Spinal cord (tissue), 9 donors: ENCODE measurements at regions not wholly inside any gene's neighbourhood (a gene's known extent, or its start where the extent isn't known, plus 50 kb on each side); places are given as distances from the start of the nearest gene placed in this dataset.
A peak's percentile ranks its signal among the peaks of the same experiment; 100 is the strongest.

ENCODE experiments used
- DNase-seq, 6 donors: peaks; one replicate each; pipeline versions ENCODE4 v3.0.0 to v3.0.0-alpha.2; 2013 to 2015; ENCODE audit warnings: low spot score in 6 of 6, low read depth in 4 of 6
- H3K27ac ChIP-seq: one replicate; pipeline ENCODE4 v1.5.1; 2013; ENCODE audit warnings: low read depth, low read length, control low read depth
- H3K27me3 ChIP-seq: one replicate; pipeline ENCODE4 v1.6.1; 2013; ENCODE audit warnings: low read length; ENCODE audit not compliant: control insufficient read depth, insufficient read depth
- H3K36me3 ChIP-seq: one replicate; pipeline ENCODE4 v1.6.1; 2013; ENCODE audit warnings: low read length; ENCODE audit not compliant: control insufficient read depth, insufficient read depth
- H3K4me1 ChIP-seq: one replicate; pipeline ENCODE4 v1.6.1; 2013; ENCODE audit warnings: low read length; ENCODE audit not compliant: control insufficient read depth, insufficient read depth
- H3K4me3 ChIP-seq: one replicate; pipeline ENCODE4 v1.5.1; 2013; ENCODE audit warnings: low read depth, low read length, control low read depth
- H3K9me3 ChIP-seq: one replicate; pipeline ENCODE4 v1.6.1; 2013; ENCODE audit warnings: low read length; ENCODE audit not compliant: control insufficient read depth, insufficient read depth
- WGBS: methylation state at CpG from one replicate; pipeline ENCODE4 v1.1.5; 2013; ENCODE audit warnings: missing lambda C conversion rate; ENCODE audit not compliant: insufficient coverage; 5-methylcytosine and 5-hydroxymethylcytosine counted together
- donor health status: healthy.

- H3K27ac ChIP-seq: no peak overlapping the region
- H3K4me3 ChIP-seq: no peak overlapping the region
- no peak for DNase-seq
- WGBS: 57% methylated on average over 4 of the region's 4 CpGs
- no peaks in the 10 kb centered on the region for H3K9me3 ChIP-seq
- H3K36me3 ChIP-seq: no peaks in the 10 kb centered on the region
- H3K27me3 ChIP-seq: no peaks in the 10 kb centered on the region
- no peaks in the 10 kb centered on the region for H3K4me1 ChIP-seq
Measured at GRCh38 chr2:128687565-128687964, 368.9 kb upstream of the HS6ST1 start.

- Histone ChIP-seq H3K9me3 (no peaks in the 10 kb centered on the region), H3K27me3 (no peaks in the 10 kb centered on the region), H3K4me3 (no peak overlapping the region), H3K27ac (no peak overlapping the region), H3K36me3 (no peaks in the 10 kb centered on the region), H3K4me1 (peaks cover 4% of the 10 kb centered on the region)
- WGBS: 95% methylated on average over 14 of the region's 14 CpGs
- no peak for DNase-seq
Measured at GRCh38 chr2:128689971-128690370, 371.3 kb upstream of the HS6ST1 start.

- Histone ChIP-seq H3K4me1 (peaks cover 4% of the 10 kb centered on the region), H3K27ac (no peak overlapping the region), H3K36me3 (no peaks in the 10 kb centered on the region), H3K27me3 (no peaks in the 10 kb centered on the region), H3K9me3 (no peaks in the 10 kb centered on the region), H3K4me3 (no peak overlapping the region)
- 97% methylated on average over 11 of the region's 14 CpGs for WGBS
- DNase-seq: no peak
Measured at GRCh38 chr2:128690431-128690830, 371.8 kb upstream of the HS6ST1 start.

GRCh38 chr2:128690869-128691268, 372.2 kb upstream of the HS6ST1 start:
- 94% methylated on average over 9 of the region's 9 CpGs for WGBS
- Histone ChIP-seq H3K4me3 (no peak overlapping the region), H3K4me1 (peaks cover 4% of the 10 kb centered on the region), H3K36me3 (no peaks in the 10 kb centered on the region), H3K9me3 (no peaks in the 10 kb centered on the region), H3K27ac (no peak overlapping the region), H3K27me3 (no peaks in the 10 kb centered on the region)
- DNase-seq: no peak

GRCh38 chr2:128691526-128691925, 372.9 kb upstream of the HS6ST1 start:
- no peak for DNase-seq
- H3K27me3 ChIP-seq: no peaks in the 10 kb centered on the region
- H3K27ac ChIP-seq: no peak overlapping the region
- H3K9me3 ChIP-seq: no peaks in the 10 kb centered on the region
- no peaks in the 10 kb centered on the region for H3K36me3 ChIP-seq
- H3K4me1 ChIP-seq: peaks cover 4% of the 10 kb centered on the region
- WGBS: 39% methylated on average over 6 of the region's 6 CpGs
- H3K4me3 ChIP-seq: no peak overlapping the region

- peaks cover 4% of the 10 kb centered on the region for H3K4me1 ChIP-seq
- no peaks in the 10 kb centered on the region for H3K27me3 ChIP-seq
- H3K27ac ChIP-seq: no peak overlapping the region
- no peak overlapping the region for H3K4me3 ChIP-seq
- peak in 1 of 6 donors; percentile 19 for DNase-seq
- no peaks in the 10 kb centered on the region for H3K9me3 ChIP-seq
- WGBS: 88% methylated on average over 13 of the region's 15 CpGs
- no peaks in the 10 kb centered on the region for H3K36me3 ChIP-seq
Measured at GRCh38 chr2:128692895-128693742, 374.5 kb upstream of the HS6ST1 start.

- Histone ChIP-seq H3K36me3 (no peaks in the 10 kb centered on the region), H3K27ac (no peak overlapping the region), H3K4me3 (no peak overlapping the region), H3K9me3 (no peaks in the 10 kb centered on the region), H3K4me1 (peaks cover 4% of the 10 kb centered on the region), H3K27me3 (no peaks in the 10 kb centered on the region)
- 59% methylated on average over 7 of the region's 7 CpGs for WGBS
- DNase-seq: no peak
Measured at GRCh38 chr2:128693743-128694029, 375.0 kb upstream of the HS6ST1 start.

GRCh38 chr2:128695646-128696220, 377.1 kb upstream of the HS6ST1 start:
- Histone ChIP-seq H3K4me3 (no peak overlapping the region), H3K27me3 (no peaks in the 10 kb centered on the region), H3K27ac (no peak overlapping the region), H3K9me3 (no peaks in the 10 kb centered on the region), H3K4me1 (peaks cover 4% of the 10 kb centered on the region), H3K36me3 (no peaks in the 10 kb centered on the region)
- WGBS: 90% methylated on average over 6 of the region's 8 CpGs
- peak in 1 of 6 donors; percentile 78 for DNase-seq

- Histone ChIP-seq H3K4me1 (peaks cover 4% of the 10 kb centered on the region), H3K4me3 (no peak overlapping the region), H3K9me3 (no peaks in the 10 kb centered on the region), H3K27me3 (no peaks in the 10 kb centered on the region), H3K36me3 (no peaks in the 10 kb centered on the region), H3K27ac (no peak overlapping the region)
- WGBS: 90% methylated on average over 4 of the region's 6 CpGs
- no peak for DNase-seq
Measured at GRCh38 chr2:128696421-128696820, 377.8 kb upstream of the HS6ST1 start.

GRCh38 chr2:128701418-128701817, 382.8 kb upstream of the HS6ST1 start:
- DNase-seq: peak in 1 of 6 donors; percentile 70
- Histone ChIP-seq H3K4me1 (no peaks in the 10 kb centered on the region), H3K27ac (no peak overlapping the region), H3K9me3 (no peaks in the 10 kb centered on the region), H3K36me3 (no peaks in the 10 kb centered on the region), H3K27me3 (no peaks in the 10 kb centered on the region), H3K4me3 (no peak overlapping the region)
- no CpG with 5 or more reads among the region's 2 CpGs for WGBS
